Activated naive CD4-positive, alpha-beta T cell treated with anti-CD3 and anti-CD28 coated beads, Interleukin-2, amount 50 U/mL, for 72 hours (primary cell): ENCODE measurements at regions not wholly inside any gene's neighbourhood (a gene's known extent, or its start where the extent isn't known, plus 50 kb on each side); places are given as distances from the start of the nearest gene placed in this dataset.

Source experiments
- ATAC-seq, 2 donors: fragments of 150-1000 bp; cut with Tn5 transposase; 2 replicates each; pipeline ENCODE4 v1.10.0; 2021; ENCODE audit warnings: mild to moderate bottlenecking in 2 of 2, moderate library complexity in 2 of 2
- DNase-seq, 2 donors: peaks; one replicate each; pipeline ENCODE4 v3.0.0; 2021 to 2022; ENCODE audit warnings: low spot score in 2 of 2
- H3K27ac Mint-ChIP-seq, 2 donors: one replicate each; pipeline ENCODE4 v1.8.0; 2022; ENCODE audit warnings: mild to moderate bottlenecking in 2 of 2, mixed read lengths in 2 of 2
- H3K36me3 Mint-ChIP-seq, 2 donors: one replicate each; pipeline ENCODE4 v1.8.0; 2022; ENCODE audit warnings: mixed read lengths in 2 of 2
- H3K9me3 Mint-ChIP-seq, 2 donors: one replicate each; pipeline ENCODE4 v1.8.0; 2022; ENCODE audit warnings: mixed read lengths in 2 of 2

DNA sequence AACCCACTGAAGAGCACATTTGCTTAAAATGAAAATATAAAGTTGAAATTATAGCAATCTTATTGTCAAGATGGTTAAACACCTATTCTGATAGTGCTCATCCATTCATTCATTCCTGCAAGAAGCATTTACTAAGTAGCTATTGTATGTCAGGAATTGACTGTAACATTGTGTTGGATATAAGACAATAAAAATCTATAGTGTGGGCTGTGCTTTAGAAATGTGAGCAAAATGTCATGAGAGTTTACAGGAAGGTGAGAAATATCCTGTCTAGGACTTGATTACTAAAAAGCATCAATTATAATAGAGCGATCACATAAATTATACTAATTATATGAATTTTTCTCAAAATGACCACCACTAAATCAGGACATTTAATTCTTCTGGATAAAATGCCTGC is 123.0 kb downstream of the HAO1 start:
- no peak for ATAC-seq
- Mint-ChIP-seq H3K36me3 (no peaks in the 10 kb centered on the region), H3K27ac (no peak overlapping the region), H3K9me3 (peaks cover 7 to 9% of the 10 kb centered on the region in 2 donors)
- no peak for DNase-seq

DNA sequence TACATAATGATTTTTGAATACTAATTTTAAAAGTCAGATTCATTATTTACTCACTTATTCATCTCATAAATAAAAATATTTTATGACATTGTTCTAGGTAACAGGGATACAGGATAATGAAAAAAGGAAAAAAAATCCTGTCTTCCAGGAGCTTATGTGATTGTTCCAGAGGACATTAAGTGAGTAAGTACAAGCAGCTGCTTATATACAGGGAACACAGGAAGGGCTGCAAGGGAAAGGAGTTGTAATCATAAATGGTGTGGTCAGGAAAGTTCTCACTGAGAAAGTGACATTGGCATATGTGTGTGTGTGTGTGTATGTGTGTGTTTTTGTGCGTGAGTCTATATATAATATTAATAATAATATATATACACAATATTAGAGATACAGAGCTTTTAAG is 121.8 kb downstream of the HAO1 start:
- Mint-ChIP-seq H3K36me3 (no peaks in the 10 kb centered on the region), H3K27ac (no peak overlapping the region), H3K9me3 (peaks cover 10 to 12% of the 10 kb centered on the region in 2 donors)
- DNase-seq: no peak
- no peak for ATAC-seq

DNA sequence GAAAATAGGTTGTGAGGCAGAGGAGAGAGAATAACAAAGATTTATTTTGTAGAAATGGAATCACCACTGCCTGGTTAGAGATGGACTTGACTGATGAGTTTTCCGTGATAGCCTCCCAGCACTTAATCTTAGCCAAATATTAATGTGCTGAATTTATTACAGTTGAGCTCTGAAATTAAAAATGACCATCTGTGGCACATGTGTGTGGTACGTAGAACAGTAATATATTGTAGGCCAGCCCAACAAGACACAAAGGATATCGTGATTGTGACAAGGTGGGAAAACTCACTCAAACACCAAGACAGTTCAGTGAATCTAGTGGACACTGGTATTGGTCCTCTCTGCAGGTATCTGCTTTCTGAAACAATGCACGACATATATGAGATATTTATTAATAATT is 119.4 kb downstream of the HAO1 start:
- ATAC-seq (no peak), DNase-seq (no peak)
- no peaks in the 10 kb centered on the region for H3K36me3 Mint-ChIP-seq
- H3K9me3 Mint-ChIP-seq: peaks cover 11 to 14% of the 10 kb centered on the region in 2 donors
- H3K27ac Mint-ChIP-seq: no peak overlapping the region

DNA sequence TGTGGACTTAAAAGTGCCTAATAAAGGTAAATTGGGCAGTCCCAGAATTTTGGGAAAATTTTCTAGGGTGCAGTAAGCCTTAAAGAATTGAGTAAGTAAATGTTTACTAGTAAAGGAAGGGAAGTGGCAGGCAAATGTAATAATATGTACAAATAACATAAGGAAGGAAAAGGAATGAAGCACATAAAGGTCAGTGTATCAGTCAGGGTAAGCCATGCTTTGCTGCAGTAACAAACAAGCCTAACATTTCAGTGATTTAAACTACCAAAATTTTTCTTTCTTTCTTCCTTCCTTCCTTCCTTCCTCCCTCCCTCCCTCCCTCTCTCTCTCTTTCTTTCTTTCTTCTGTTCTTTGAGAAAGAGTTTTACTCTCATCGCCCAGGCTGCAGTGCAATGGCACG is 117.5 kb downstream of the HAO1 start:
- ATAC-seq: no peak
- Mint-ChIP-seq H3K27ac (no peak overlapping the region), H3K9me3 (peaks cover 11 to 14% of the 10 kb centered on the region in 2 donors), H3K36me3 (no peaks in the 10 kb centered on the region)
- no peak for DNase-seq

DNA sequence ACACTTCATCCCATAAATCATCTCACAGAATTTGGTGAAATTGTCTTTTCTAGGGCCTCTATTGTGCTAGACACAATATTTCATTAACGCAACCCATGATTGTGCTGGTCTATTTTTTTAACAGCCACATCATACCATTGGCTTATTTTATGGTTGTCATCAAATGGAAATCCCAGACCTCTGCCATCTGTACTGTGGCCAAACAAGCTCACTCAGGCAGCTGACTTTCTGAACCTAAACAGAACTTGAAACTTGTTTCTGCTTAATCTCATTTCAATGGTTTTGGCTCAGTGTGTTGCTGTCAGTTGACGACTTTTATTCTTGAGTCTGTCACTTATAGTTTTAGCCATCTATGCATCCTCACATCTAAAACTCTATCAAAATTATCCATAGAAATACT is 111.8 kb downstream of the HAO1 start:
- no peak for DNase-seq
- H3K36me3 Mint-ChIP-seq: peaks cover 0 to 5% of the 10 kb centered on the region in 2 donors
- ATAC-seq: no peak
- peaks cover 5 to 7% of the 10 kb centered on the region in 2 donors for H3K9me3 Mint-ChIP-seq
- H3K27ac Mint-ChIP-seq: no peak overlapping the region

DNA sequence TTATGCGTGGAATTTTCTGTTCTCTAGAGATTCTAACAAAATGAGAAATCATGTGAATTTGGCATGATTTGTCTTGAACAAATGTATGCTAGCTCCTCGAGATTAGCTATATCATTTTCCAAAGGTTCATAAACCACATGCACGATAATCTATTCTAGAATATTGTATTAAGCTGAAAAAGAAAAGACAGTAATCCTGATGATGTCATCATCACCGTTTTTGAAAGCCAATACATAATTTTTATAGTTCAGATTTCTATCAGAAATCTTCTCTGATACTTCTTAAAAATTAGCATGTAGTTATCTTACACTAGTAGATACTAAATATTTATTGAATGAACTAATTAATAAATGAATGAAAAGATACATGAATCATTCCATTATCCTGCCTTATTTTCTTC is 111.2 kb downstream of the HAO1 start:
- H3K36me3 Mint-ChIP-seq: peaks cover 0 to 6% of the 10 kb centered on the region in 2 donors
- no peak for DNase-seq
- peaks cover 3 to 6% of the 10 kb centered on the region in 2 donors for H3K9me3 Mint-ChIP-seq
- ATAC-seq: no peak
- no peak overlapping the region for H3K27ac Mint-ChIP-seq

DNA sequence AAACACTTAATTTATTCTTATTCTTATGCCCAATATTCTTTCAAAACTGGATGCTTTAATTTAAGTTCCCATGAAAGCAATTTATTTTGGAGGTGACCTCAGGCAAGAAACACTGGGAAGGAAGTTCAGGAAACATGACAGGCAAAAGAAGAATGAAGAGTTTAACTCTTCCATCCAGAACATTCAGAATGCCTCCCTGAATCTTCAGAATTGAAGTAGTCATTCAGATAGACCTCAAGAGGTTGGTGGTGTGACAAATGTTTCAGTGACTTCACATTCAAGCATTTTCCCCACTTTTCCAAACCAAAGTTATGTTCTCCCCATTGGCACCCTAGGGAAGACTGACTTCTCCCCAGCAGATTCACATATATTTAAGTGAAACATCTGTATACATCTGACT is 110.5 kb downstream of the HAO1 start:
- no peak for ATAC-seq
- Mint-ChIP-seq H3K27ac (no peak overlapping the region), H3K36me3 (peaks cover 0 to 10% of the 10 kb centered on the region in 2 donors), H3K9me3 (peaks cover 6 to 8% of the 10 kb centered on the region in 2 donors)
- no peak for DNase-seq
